ENCODE measurements at regions not wholly inside any gene's neighbourhood (a gene's known extent, or its start where the extent isn't known, plus 50 kb on each side); places are given as distances from the start of the nearest gene placed in this dataset.

- Mint-ChIP-seq H3K4me3 (no peak overlapping the region), H3K4me1 (no peaks in the 10 kb centered on the region), H3K36me3 (ENCODE audit: insufficient read depth) (no peaks in the 10 kb centered on the region), H3K9me3 (no peaks in the 10 kb centered on the region), H3K27me3 (peaks cover 18% of the 10 kb centered on the region), H3K27ac (ENCODE audit: low read depth) (no peak overlapping the region)
- DNase-seq (ENCODE audit: low spot score in 2 of 2) (no peak), ATAC-seq (replicated peaks; ENCODE audit: extremely low read depth, poor library complexity, severe bottlenecking) (no peak)
Observed at GRCh38 chr1:5812295-5812694, 179.9 kb downstream of the NPHP4 start.

GRCh38 chr1:5811419-5811818 is 180.8 kb downstream of the NPHP4 start:
- Mint-ChIP-seq H3K4me1 (no peaks in the 10 kb centered on the region), H3K36me3 (ENCODE audit: insufficient read depth) (no peaks in the 10 kb centered on the region), H3K27me3 (peaks cover 9% of the 10 kb centered on the region), H3K27ac (ENCODE audit: low read depth) (no peak overlapping the region), H3K4me3 (no peak overlapping the region), H3K9me3 (no peaks in the 10 kb centered on the region)
- no peak for DNase-seq (ENCODE audit: low spot score in 2 of 2)
- no peak for ATAC-seq (replicated peaks; ENCODE audit: extremely low read depth, poor library complexity, severe bottlenecking)

GRCh38 chr1:5810553-5811270 is 181.5 kb downstream of the NPHP4 start:
- no peak overlapping the region for H3K4me3 Mint-ChIP-seq
- no peaks in the 10 kb centered on the region for H3K36me3 Mint-ChIP-seq (ENCODE audit: insufficient read depth)
- no peaks in the 10 kb centered on the region for H3K9me3 Mint-ChIP-seq
- DNase-seq (ENCODE audit: low spot score in 2 of 2) = no peak
- no peaks in the 10 kb centered on the region for H3K4me1 Mint-ChIP-seq
- ATAC-seq (replicated peaks; ENCODE audit: extremely low read depth, poor library complexity, severe bottlenecking) = no peak
- peaks cover 2% of the 10 kb centered on the region for H3K27me3 Mint-ChIP-seq
- no peak overlapping the region for H3K27ac Mint-ChIP-seq (ENCODE audit: low read depth)

GRCh38 chr1:5810131-5810530 is 182.1 kb downstream of the NPHP4 start:
- no peaks in the 10 kb centered on the region for H3K9me3 Mint-ChIP-seq
- DNase-seq (ENCODE audit: low spot score in 2 of 2) (no peak), ATAC-seq (replicated peaks; ENCODE audit: extremely low read depth, poor library complexity, severe bottlenecking) (no peak)
- H3K27ac Mint-ChIP-seq (ENCODE audit: low read depth) = no peak overlapping the region
- H3K4me1 Mint-ChIP-seq = no peaks in the 10 kb centered on the region
- H3K36me3 Mint-ChIP-seq (ENCODE audit: insufficient read depth) = no peaks in the 10 kb centered on the region
- no peak overlapping the region for H3K4me3 Mint-ChIP-seq
- H3K27me3 Mint-ChIP-seq = no peaks in the 10 kb centered on the region

- H3K27me3 Mint-ChIP-seq = no peaks in the 10 kb centered on the region
Observed at GRCh38 chr1:5809207-5809788, 182.9 kb downstream of the NPHP4 start.

GRCh38 chr1:5803851-5804250 is 188.4 kb downstream of the NPHP4 start:
- Mint-ChIP-seq H3K9me3 (no peaks in the 10 kb centered on the region), H3K27ac (ENCODE audit: low read depth) (no peak overlapping the region), H3K36me3 (ENCODE audit: insufficient read depth) (no peaks in the 10 kb centered on the region), H3K27me3 (peaks cover 1% of the 10 kb centered on the region), H3K4me3 (no peak overlapping the region), H3K4me1 (no peaks in the 10 kb centered on the region)
- DNase-seq (ENCODE audit: low spot score in 2 of 2) (no peak), ATAC-seq (replicated peaks; ENCODE audit: extremely low read depth, poor library complexity, severe bottlenecking) (no peak)

More at GRCh38 chr1:5809207-5809788, 182.9 kb downstream of the NPHP4 start:
- DNase-seq (ENCODE audit: low spot score in 2 of 2) = no peak
- no peak for ATAC-seq (replicated peaks; ENCODE audit: extremely low read depth, poor library complexity, severe bottlenecking)
- no peak overlapping the region for H3K27ac Mint-ChIP-seq (ENCODE audit: low read depth)
- no peaks in the 10 kb centered on the region for H3K4me1 Mint-ChIP-seq
- H3K36me3 Mint-ChIP-seq (ENCODE audit: insufficient read depth) = no peaks in the 10 kb centered on the region
- no peak overlapping the region for H3K4me3 Mint-ChIP-seq
- H3K9me3 Mint-ChIP-seq = no peaks in the 10 kb centered on the region

- ATAC-seq (replicated peaks; ENCODE audit: extremely low read depth, poor library complexity, severe bottlenecking) (no peak), DNase-seq (ENCODE audit: low spot score in 2 of 2) (no peak)
- Mint-ChIP-seq H3K27ac (ENCODE audit: low read depth) (no peak overlapping the region), H3K4me1 (no peaks in the 10 kb centered on the region), H3K36me3 (ENCODE audit: insufficient read depth) (no peaks in the 10 kb centered on the region), H3K9me3 (no peaks in the 10 kb centered on the region), H3K4me3 (no peak overlapping the region), H3K27me3 (peaks cover 13% of the 10 kb centered on the region)
Observed at GRCh38 chr1:5802606-5803005, 189.6 kb downstream of the NPHP4 start.

GRCh38 chr1:5798904-5799303 is 193.3 kb downstream of the NPHP4 start:
- no peaks in the 10 kb centered on the region for H3K4me1 Mint-ChIP-seq
- ATAC-seq (replicated peaks; ENCODE audit: extremely low read depth, poor library complexity, severe bottlenecking) = no peak
- no peaks in the 10 kb centered on the region for H3K9me3 Mint-ChIP-seq
- no peaks in the 10 kb centered on the region for H3K36me3 Mint-ChIP-seq (ENCODE audit: insufficient read depth)
- peaks cover 33% of the 10 kb centered on the region for H3K27me3 Mint-ChIP-seq
- H3K27ac Mint-ChIP-seq (ENCODE audit: low read depth) = no peak overlapping the region
- no peak overlapping the region for H3K4me3 Mint-ChIP-seq
- DNase-seq (ENCODE audit: low spot score in 2 of 2) = no peak

- Mint-ChIP-seq H3K36me3 (ENCODE audit: insufficient read depth) (no peaks in the 10 kb centered on the region), H3K27me3 (peaks cover 39% of the 10 kb centered on the region), H3K9me3 (no peaks in the 10 kb centered on the region), H3K4me1 (no peaks in the 10 kb centered on the region), H3K27ac (ENCODE audit: low read depth) (no peak overlapping the region), H3K4me3 (no peak overlapping the region)
- DNase-seq (ENCODE audit: low spot score in 2 of 2) (no peak), ATAC-seq (replicated peaks; ENCODE audit: extremely low read depth, poor library complexity, severe bottlenecking) (no peak)
Observed at GRCh38 chr1:5798151-5798730, 194.0 kb downstream of the NPHP4 start.

GRCh38 chr1:5796028-5796427 is 196.2 kb downstream of the NPHP4 start:
- Mint-ChIP-seq H3K9me3 (no peaks in the 10 kb centered on the region), H3K4me1 (no peaks in the 10 kb centered on the region), H3K4me3 (no peak overlapping the region), H3K36me3 (ENCODE audit: insufficient read depth) (no peaks in the 10 kb centered on the region), H3K27me3 (peaks cover 62% of the 10 kb centered on the region), H3K27ac (ENCODE audit: low read depth) (no peak overlapping the region)
- ATAC-seq (replicated peaks; ENCODE audit: extremely low read depth, poor library complexity, severe bottlenecking) (no peak), DNase-seq (ENCODE audit: low spot score in 2 of 2) (no peak)

- Mint-ChIP-seq H3K9me3 (peaks cover 5% of the 10 kb centered on the region), H3K4me3 (no peak overlapping the region), H3K4me1 (no peaks in the 10 kb centered on the region), H3K36me3 (ENCODE audit: insufficient read depth) (no peaks in the 10 kb centered on the region), H3K27me3 (peaks cover 79% of the 10 kb centered on the region), H3K27ac (ENCODE audit: low read depth) (no peak overlapping the region)
- no peak for DNase-seq (ENCODE audit: low spot score in 2 of 2)
- no peak for ATAC-seq (replicated peaks; ENCODE audit: extremely low read depth, poor library complexity, severe bottlenecking)
Observed at GRCh38 chr1:5794279-5794678, 197.9 kb downstream of the NPHP4 start.

- Mint-ChIP-seq H3K4me3 (no peak overlapping the region), H3K27me3 (peaks cover 82% of the 10 kb centered on the region)
Observed at GRCh38 chr1:5793516-5793915, 198.7 kb downstream of the NPHP4 start.

GRCh38 chr1:5781079-5781478 is 211.1 kb downstream of the NPHP4 start:
- no peak overlapping the region for H3K4me3 Mint-ChIP-seq

More at GRCh38 chr1:5793516-5793915, 198.7 kb downstream of the NPHP4 start:
- no peak for DNase-seq (ENCODE audit: low spot score in 2 of 2)
- no peak overlapping the region for H3K27ac Mint-ChIP-seq (ENCODE audit: low read depth)
- H3K36me3 Mint-ChIP-seq (ENCODE audit: insufficient read depth) = no peaks in the 10 kb centered on the region
- ATAC-seq (replicated peaks; ENCODE audit: extremely low read depth, poor library complexity, severe bottlenecking) = no peak
- no peaks in the 10 kb centered on the region for H3K4me1 Mint-ChIP-seq
- H3K9me3 Mint-ChIP-seq = peaks cover 5% of the 10 kb centered on the region

More at GRCh38 chr1:5781079-5781478, 211.1 kb downstream of the NPHP4 start:
- H3K36me3 Mint-ChIP-seq (ENCODE audit: insufficient read depth) = peaks cover 2% of the 10 kb centered on the region
- DNase-seq (ENCODE audit: low spot score in 2 of 2) (no peak), ATAC-seq (replicated peaks; ENCODE audit: extremely low read depth, poor library complexity, severe bottlenecking) (no peak)
- H3K9me3 Mint-ChIP-seq = no peaks in the 10 kb centered on the region
- peaks cover 30% of the 10 kb centered on the region for H3K27me3 Mint-ChIP-seq
- H3K27ac Mint-ChIP-seq (ENCODE audit: low read depth) = no peak overlapping the region
- no peaks in the 10 kb centered on the region for H3K4me1 Mint-ChIP-seq
